Epithelial cell of proximal tubule (primary cell): ENCODE measurements at regions not wholly inside any gene's neighbourhood (a gene's known extent, or its start where the extent isn't known, plus 50 kb on each side); places are given as distances from the start of the nearest gene placed in this dataset.

ENCODE experiments used
- DNase-seq: peaks from one replicate; pipeline ENCODE4 v3.0.0-alpha.2; 2011; ENCODE audit warnings: low read depth
- H3K4me3 ChIP-seq: 2 replicates; pipeline ENCODE4 v1.5.1; 2011; ENCODE audit warnings: low read depth, mild to moderate bottlenecking, low read length
- CTCF ChIP-seq: conservative IDR thresholded peaks from 2 replicates; pipeline ENCODE4 v1.5.1; 2012; ENCODE audit warnings: low read depth, mild to moderate bottlenecking, low read length

GRCh38 chr16:54475019-54475601, 188.5 kb upstream of the IRX3 start:
- H3K4me3 ChIP-seq = no peak overlapping the region
- no peak for TF ChIP-seq CTCF
- DNase-seq = no peak

GRCh38 chr16:54473226-54473993, 186.8 kb upstream of the IRX3 start:
- H3K4me3 ChIP-seq = no peak overlapping the region
- TF ChIP-seq CTCF = no peak
- DNase-seq = no peak

GRCh38 chr16:54467398-54467797, 180.8 kb upstream of the IRX3 start:
- no peak for DNase-seq
- TF ChIP-seq CTCF = no peak
- H3K4me3 ChIP-seq = no peak overlapping the region

- DNase-seq = no peak
- no peak overlapping the region for H3K4me3 ChIP-seq
- TF ChIP-seq CTCF = no peak
Observed at GRCh38 chr16:54466233-54466632, 179.6 kb upstream of the IRX3 start.

- H3K4me3 ChIP-seq = no peak overlapping the region
- DNase-seq = no peak
- no peak for TF ChIP-seq CTCF
Observed at GRCh38 chr16:54465063-54465462, 178.5 kb upstream of the IRX3 start.

- no peak for TF ChIP-seq CTCF
- H3K4me3 ChIP-seq = no peak overlapping the region
- DNase-seq = no peak
Observed at GRCh38 chr16:54462771-54463170, 176.2 kb upstream of the IRX3 start.
